WERI-Rb-1 (cell line): ENCODE measurements at regions not wholly inside any gene's neighbourhood (a gene's known extent, or its start where the extent isn't known, plus 50 kb on each side); places are given as distances from the start of the nearest gene placed in this dataset.

Source experiments
- DNase-seq: peaks from one replicate; pipeline ENCODE4 v3.0.0-alpha.2; 2020
- H3K27ac ChIP-seq: fragments of 250-450 bp; sonication (Bioruptor Pico); 2 replicates; pipeline ENCODE4 v1.5.1; 2020; ENCODE audit warnings: mild to moderate bottlenecking, moderate library complexity
- H3K27me3 ChIP-seq: fragments of 250-450 bp; sonication (Bioruptor Pico); 2 replicates; pipeline ENCODE4 v1.5.1; 2021; ENCODE audit warnings: mild to moderate bottlenecking, low read depth, moderate library complexity; ENCODE audit not compliant: insufficient read depth, severe bottlenecking
- H3K36me3 ChIP-seq: fragments of 250-450 bp; sonication (Bioruptor Pico); 2 replicates; pipeline ENCODE4 v1.5.1; 2020; ENCODE audit warnings: mild to moderate bottlenecking, moderate library complexity
- H3K4me3 ChIP-seq: 2 replicates; pipeline ENCODE4 v1.5.1; 2011; ENCODE audit warnings: low read depth, mild to moderate bottlenecking, control low read depth, low read length
- H3K9me3 ChIP-seq: fragments of 250-450 bp; sonication (Bioruptor Pico); 2 replicates; pipeline ENCODE4 v1.5.1; 2021; ENCODE audit warnings: mild to moderate bottlenecking, moderate library complexity; ENCODE audit not compliant: severe bottlenecking
- CTCF ChIP-seq: IDR thresholded peaks from 2 replicates; pipeline ENCODE4 v1.5.1; 2011; ENCODE audit warnings: low read depth, mild to moderate bottlenecking, control low read depth, inconsistent platforms, low read length

GRCh38 chr9:708551-709432 is 132.7 kb upstream of the DMRT1 start:
- no peak for DNase-seq
- H3K27ac ChIP-seq, result no peak overlapping the region
- no peaks in the 10 kb centered on the region for H3K9me3 ChIP-seq
- no peak overlapping the region for H3K4me3 ChIP-seq
- no peak for TF ChIP-seq CTCF
- H3K27me3 ChIP-seq, result no peaks in the 10 kb centered on the region
- H3K36me3 ChIP-seq, result peaks cover 32% of the 10 kb centered on the region

- Histone ChIP-seq H3K4me3 (no peak overlapping the region), H3K36me3 (peaks cover 32% of the 10 kb centered on the region), H3K27ac (no peak overlapping the region), H3K9me3 (no peaks in the 10 kb centered on the region), H3K27me3 (no peaks in the 10 kb centered on the region)
- TF ChIP-seq CTCF, result no peak
- no peak for DNase-seq
Measured at GRCh38 chr9:710951-711745, 130.3 kb upstream of the DMRT1 start.

- Histone ChIP-seq H3K9me3 (no peaks in the 10 kb centered on the region), H3K4me3 (no peak overlapping the region), H3K36me3 (peaks cover 38% of the 10 kb centered on the region), H3K27me3 (no peaks in the 10 kb centered on the region), H3K27ac (no peak overlapping the region)
- no peak for TF ChIP-seq CTCF
- no peak for DNase-seq
Measured at GRCh38 chr9:711761-712553, 129.5 kb upstream of the DMRT1 start.

GRCh38 chr9:712643-713042 is 128.9 kb upstream of the DMRT1 start:
- no peak for DNase-seq
- H3K27me3 ChIP-seq, result no peaks in the 10 kb centered on the region
- TF ChIP-seq CTCF, result no peak
- peaks cover 38% of the 10 kb centered on the region for H3K36me3 ChIP-seq
- no peak overlapping the region for H3K27ac ChIP-seq
- no peak overlapping the region for H3K4me3 ChIP-seq
- H3K9me3 ChIP-seq, result no peaks in the 10 kb centered on the region

- no peak for DNase-seq
- H3K27me3 ChIP-seq, result no peaks in the 10 kb centered on the region
- H3K27ac ChIP-seq, result no peak overlapping the region
- H3K4me3 ChIP-seq, result no peak overlapping the region
- H3K9me3 ChIP-seq, result no peaks in the 10 kb centered on the region
- no peak for TF ChIP-seq CTCF
- H3K36me3 ChIP-seq, result peaks cover 38% of the 10 kb centered on the region
Measured at GRCh38 chr9:713091-713490, 128.4 kb upstream of the DMRT1 start.
